ENCODE measurements at regions not wholly inside any gene's neighbourhood (a gene's known extent, or its start where the extent isn't known, plus 50 kb on each side); places are given as distances from the start of the nearest gene placed in this dataset.
"Not testable (repeated sequence)": the region's sequence is repeated elsewhere in the genome, so short reads cannot be mapped to it uniquely, and the experiment has no call there.

GRCh38 chr5:91283326-91283725 is 99.8 kb downstream of the ARRDC3 start:
- DNase-seq: no peak

GRCh38 chr5:91282210-91282609 is 100.9 kb downstream of the ARRDC3 start:
- DNase-seq: no peak

GRCh38 chr5:91281401-91281800 is 101.7 kb downstream of the ARRDC3 start:
- no peak for DNase-seq

GRCh38 chr5:91280362-91281269 is 102.5 kb downstream of the ARRDC3 start:
- peak; percentile 86 for DNase-seq

- no peak for DNase-seq
Measured at GRCh38 chr5:91277840-91278239, 105.3 kb downstream of the ARRDC3 start.

GRCh38 chr5:91277093-91277626 is 106.0 kb downstream of the ARRDC3 start:
- no peak for DNase-seq

DNA sequence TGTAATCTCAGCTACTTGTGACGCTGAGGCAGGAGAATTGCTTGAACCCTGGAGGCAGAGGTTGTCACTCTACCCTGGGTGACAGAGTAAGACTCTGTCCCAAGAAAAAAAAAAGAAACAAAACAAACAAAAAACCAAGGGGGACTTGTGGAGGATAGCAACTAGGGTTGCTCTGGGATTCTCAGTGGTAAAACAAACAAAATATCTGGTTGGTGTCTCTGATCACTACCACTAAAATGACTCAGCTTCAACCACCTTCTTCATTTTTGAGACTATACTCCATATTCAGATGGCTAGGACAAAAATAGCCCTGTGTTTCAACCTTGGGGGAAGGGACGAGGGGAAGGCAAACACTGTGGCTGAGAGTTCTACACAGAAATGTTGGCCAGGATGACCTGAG is 110.3 kb downstream of the ARRDC3 start:
- no peak for DNase-seq

- no peak for DNase-seq
Measured at GRCh38 chr5:91271999-91272398, 111.1 kb downstream of the ARRDC3 start.

- no peak for DNase-seq
Measured at GRCh38 chr5:91269198-91269597, 113.9 kb downstream of the ARRDC3 start.

DNA sequence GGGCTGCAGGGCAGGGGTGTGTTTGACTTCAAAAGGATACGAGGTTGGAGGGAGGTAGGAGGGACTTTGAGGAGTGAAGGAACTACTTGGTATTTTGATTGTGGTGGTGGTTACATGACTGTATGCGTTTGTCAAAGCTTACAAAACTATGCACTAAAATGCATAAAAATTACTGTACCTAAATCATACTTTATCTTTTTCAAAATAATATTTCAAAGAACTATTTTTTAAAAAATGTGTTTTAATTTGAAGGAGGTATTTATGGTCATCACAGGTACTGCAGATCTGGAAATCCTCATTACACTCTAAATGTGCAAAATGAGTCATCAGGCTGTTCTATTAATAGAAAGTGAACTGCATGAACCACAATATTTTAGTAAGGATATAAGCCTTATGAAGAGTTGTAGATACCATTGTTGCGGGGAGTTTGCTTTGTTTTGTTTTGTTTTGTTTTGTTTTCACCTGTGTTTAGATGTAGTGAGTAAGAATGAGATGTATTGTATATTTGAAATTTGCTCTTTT is 116.9 kb downstream of the ARRDC3 start:
- no peak for DNase-seq

GRCh38 chr5:91264311-91265051 is 118.6 kb downstream of the ARRDC3 start:
- no peak for DNase-seq

DNA sequence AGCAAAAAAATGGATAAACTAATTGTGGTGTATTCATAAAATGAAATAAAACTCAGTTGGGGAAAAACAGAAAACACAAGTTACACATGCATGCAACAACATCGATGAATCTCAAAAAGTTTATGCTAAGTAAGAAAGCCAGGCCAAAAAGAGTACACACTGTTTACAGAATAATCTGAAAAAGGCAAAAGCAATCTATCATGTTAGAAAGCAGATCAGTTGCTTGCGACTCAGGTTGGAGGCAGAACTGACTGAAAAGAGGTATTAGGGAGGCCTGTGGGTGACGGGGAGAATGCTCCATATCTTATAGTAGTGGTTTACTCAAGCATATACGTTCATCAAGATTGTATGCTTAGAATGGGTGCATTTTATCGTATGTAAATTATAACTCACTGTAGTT is 119.2 kb downstream of the ARRDC3 start:
- no peak for DNase-seq

DNA sequence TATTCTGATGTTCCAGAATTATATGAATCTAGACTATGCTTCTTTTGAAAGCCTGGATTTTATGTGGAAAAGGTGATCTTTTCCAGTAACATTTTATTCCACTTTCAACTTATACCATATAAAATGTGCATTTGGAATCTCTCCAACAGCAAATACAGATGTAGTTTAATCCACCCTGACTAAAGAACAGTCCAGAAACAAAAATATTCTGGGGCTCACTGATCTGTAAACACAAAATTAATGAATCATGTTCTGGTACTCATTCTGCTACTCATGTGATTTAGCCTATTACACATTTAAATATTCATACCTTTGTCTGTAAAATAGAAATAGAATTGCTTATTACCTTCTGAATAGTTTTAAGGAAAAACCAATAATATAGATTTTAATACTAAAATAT is 125.8 kb downstream of the ARRDC3 start:
- DNase-seq: no peak

DNA sequence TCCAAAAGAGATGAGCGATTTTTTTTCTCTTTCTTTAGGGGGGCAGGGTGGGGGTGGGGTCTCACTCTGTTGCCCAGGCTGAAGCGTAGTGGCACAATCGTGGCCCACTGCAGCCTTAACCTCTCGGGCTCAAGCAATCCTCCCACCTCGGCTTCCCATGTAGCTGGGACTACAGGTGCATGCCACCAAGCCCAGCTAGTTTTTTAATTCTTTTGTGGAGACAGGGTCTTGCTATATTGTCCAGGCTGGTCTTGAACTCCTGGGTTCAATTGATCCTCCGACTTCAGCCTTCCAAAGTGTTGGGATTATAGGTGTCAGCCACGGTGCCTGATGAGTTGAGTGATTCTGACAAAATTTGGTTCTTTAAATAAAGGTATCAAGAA is 127.0 kb downstream of the ARRDC3 start:
- DNase-seq: no peak

GRCh38 chr5:91255396-91256141 is 127.5 kb downstream of the ARRDC3 start:
- no peak for DNase-seq

GRCh38 chr5:91252916-91253315 is 130.2 kb downstream of the ARRDC3 start:
- no peak for DNase-seq

- no peak for DNase-seq
Measured at GRCh38 chr5:91245871-91246270, 137.2 kb downstream of the ARRDC3 start.

- no peak for DNase-seq
Measured at GRCh38 chr5:91245074-91245452, 138.1 kb downstream of the ARRDC3 start.

GRCh38 chr5:91244380-91245073 is 138.6 kb downstream of the ARRDC3 start:
- DNase-seq: no peak

DNA sequence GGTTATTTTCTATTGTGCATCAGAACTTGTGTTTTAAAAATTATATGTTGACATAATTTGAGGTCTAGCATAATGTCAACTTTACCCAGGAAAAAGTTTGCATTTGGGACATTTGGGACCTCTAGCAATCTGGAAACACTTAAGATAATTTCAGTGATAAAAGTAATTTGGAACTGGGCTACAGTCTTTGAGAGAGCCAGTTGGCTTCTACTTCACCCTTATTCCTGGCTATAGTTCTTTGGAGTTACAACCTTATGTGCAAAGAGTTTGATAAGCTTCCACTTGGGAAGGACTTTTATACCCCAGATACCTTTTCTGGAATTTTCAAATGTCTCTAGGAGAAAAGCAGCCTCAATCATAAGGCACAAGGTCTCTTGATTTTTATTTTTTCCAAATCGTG is 139.3 kb downstream of the ARRDC3 start:
- DNase-seq: no peak

DNA sequence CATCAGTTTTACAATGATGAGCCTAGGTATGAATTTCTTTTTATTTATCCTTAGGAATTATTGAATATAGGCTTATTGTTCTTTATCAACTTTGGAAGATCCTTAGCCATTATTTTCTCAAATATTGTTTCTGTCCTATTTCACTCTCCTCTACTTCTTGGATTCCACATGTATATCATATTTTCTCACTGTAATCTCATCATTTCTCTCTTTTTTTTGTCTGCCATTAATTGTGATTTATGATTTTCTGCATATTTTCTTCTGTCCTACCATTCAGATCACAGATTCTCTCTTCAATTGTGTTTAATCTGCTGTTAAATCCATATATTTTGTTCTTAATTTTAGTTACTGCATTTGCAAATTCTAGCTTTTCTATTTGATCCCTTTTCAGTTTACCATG is 139.8 kb downstream of the ARRDC3 start:
- DNase-seq: no peak

GRCh38 chr5:91241460-91241859 is 141.7 kb downstream of the ARRDC3 start:
- DNase-seq: not testable (repeated sequence)

All from CD4-positive, alpha-beta T cell treated with Interleukin-21 for 1 hour (primary cell).